Mesenchymal stem cell (in vitro differentiated cells and primary cell): ENCODE measurements at regions not wholly inside any gene's neighbourhood (a gene's known extent, or its start where the extent isn't known, plus 50 kb on each side); places are given as distances from the start of the nearest gene placed in this dataset.

Source experiments
- DNase-seq: peaks from one replicate; pipeline ENCODE4 v3.0.0-alpha.2; 2013
- H2AFZ ChIP-seq: one replicate; pipeline ENCODE4 v1.6.1; 2013; ENCODE audit warnings: low read depth, mild to moderate bottlenecking, control low read depth, inconsistent platforms, low read length, moderate library complexity
- H2AK5ac ChIP-seq: 2 replicates; pipeline ENCODE4 v1.6.1; 2013; ENCODE audit warnings: low read length, moderate library complexity, mild to moderate bottlenecking, inconsistent platforms; ENCODE audit not compliant: severe bottlenecking
- H2BK120ac ChIP-seq: one replicate; pipeline ENCODE4 v1.6.1; 2013; ENCODE audit warnings: low read depth, mild to moderate bottlenecking, inconsistent platforms, low read length, moderate library complexity
- H2BK12ac ChIP-seq, 2 experiments: one replicate each; pipeline ENCODE4 v1.6.1; 2013; ENCODE audit warnings: inconsistent platforms in 2 of 2, low read length in 2 of 2, mild to moderate bottlenecking in 2 of 2, moderate library complexity in 2 of 2, control low read depth in 1 of 2
- H2BK15ac ChIP-seq: one replicate; pipeline ENCODE4 v1.6.1; 2013; ENCODE audit warnings: mild to moderate bottlenecking, low read depth, inconsistent platforms; ENCODE audit not compliant: poor library complexity, severe bottlenecking
- H2BK5ac ChIP-seq: 2 replicates; pipeline ENCODE4 v1.6.1; 2013; ENCODE audit warnings: low read depth, mild to moderate bottlenecking, low read length, control low read depth, inconsistent platforms; ENCODE audit not compliant: poor library complexity, severe bottlenecking
- H3K14ac ChIP-seq, 2 experiments: one replicate each; pipeline ENCODE4 v1.6.1; 2013; ENCODE audit warnings: inconsistent platforms in 2 of 2, low read length in 2 of 2, control low read depth in 1 of 2, mild to moderate bottlenecking in 1 of 2, moderate library complexity in 1 of 2
- H3K18ac ChIP-seq, 2 experiments: one replicate each; pipeline ENCODE4 v1.6.1; 2013; ENCODE audit warnings: inconsistent platforms in 2 of 2, low read length in 2 of 2, control low read depth in 1 of 2, low read depth in 1 of 2, mild to moderate bottlenecking in 1 of 2
- H3K23ac ChIP-seq, 2 experiments: one replicate each; pipeline ENCODE4 v1.6.1; 2013; ENCODE audit warnings: inconsistent platforms in 2 of 2, low read length in 2 of 2, mild to moderate bottlenecking in 2 of 2, moderate library complexity in 2 of 2, control low read depth in 1 of 2
- H3K27ac ChIP-seq: 2 replicates; pipeline ENCODE4 v1.5.1; 2013; ENCODE audit warnings: mild to moderate bottlenecking, moderate library complexity, low read length, control low read depth, inconsistent platforms; ENCODE audit not compliant: poor library complexity, severe bottlenecking
- H3K27me3 ChIP-seq, 2 experiments: 2 replicates each; pipeline versions ENCODE4 v1.6.1 to v1.7.0; 2013; ENCODE audit warnings: low read length in 2 of 2, mild to moderate bottlenecking in 2 of 2, moderate library complexity in 2 of 2, control low read depth in 1 of 2, inconsistent platforms in 1 of 2; ENCODE audit not compliant: control insufficient read depth in 1 of 2, insufficient read depth in 1 of 2
- H3K36me3 ChIP-seq, 2 experiments: 2 replicates each; pipeline versions ENCODE4 v1.6.1 to v1.7.0; 2013; ENCODE audit warnings: low read length in 2 of 2, control low read depth in 1 of 2, inconsistent platforms in 1 of 2, low read depth in 1 of 2, mild to moderate bottlenecking in 1 of 2; ENCODE audit not compliant: insufficient read depth in 2 of 2, control insufficient read depth in 1 of 2
- H3K4ac ChIP-seq, 2 experiments: one replicate each; pipeline ENCODE4 v1.6.1; 2013; ENCODE audit warnings: inconsistent platforms in 2 of 2, low read length in 2 of 2, mild to moderate bottlenecking in 2 of 2, moderate library complexity in 2 of 2, control low read depth in 1 of 2, low read depth in 1 of 2
- H3K4me1 ChIP-seq: 2 replicates; pipeline ENCODE4 v1.6.1; 2013; ENCODE audit warnings: low read depth, low read length, control low read depth; ENCODE audit not compliant: control insufficient read depth, insufficient read depth
- H3K4me2 ChIP-seq: 2 replicates; pipeline ENCODE4 v1.6.1; 2013; ENCODE audit warnings: low read length, mild to moderate bottlenecking, inconsistent platforms; ENCODE audit not compliant: poor library complexity, severe bottlenecking
- H3K4me3 ChIP-seq, 2 experiments: 2 replicates each; pipeline versions ENCODE4 v1.5.1 to v1.7.0; 2013; ENCODE audit warnings: low read length in 2 of 2, mild to moderate bottlenecking in 2 of 2, control low read depth in 1 of 2, low read depth in 1 of 2; ENCODE audit not compliant: insufficient read depth in 1 of 2
- H3K79me1 ChIP-seq: replicated peaks from 2 replicates; pipeline ENCODE4 v1.6.1; 2013; ENCODE audit warnings: mild to moderate bottlenecking, control low read depth, low read length, inconsistent platforms; ENCODE audit not compliant: poor library complexity, severe bottlenecking
- H3K9ac ChIP-seq: 2 replicates; pipeline ENCODE4 v1.7.0; 2013; ENCODE audit warnings: mild to moderate bottlenecking, low read length, moderate library complexity
- H3K9me3 ChIP-seq: 2 replicates; pipeline ENCODE4 v1.7.0; 2013; ENCODE audit warnings: mild to moderate bottlenecking, low read length; ENCODE audit not compliant: control insufficient read depth
- H4K8ac ChIP-seq: one replicate; pipeline ENCODE4 v1.6.1; 2013; ENCODE audit warnings: inconsistent platforms, mild to moderate bottlenecking, low read length, moderate library complexity
- H4K91ac ChIP-seq: one replicate; pipeline ENCODE4 v1.6.1; 2013; ENCODE audit warnings: mild to moderate bottlenecking, low read length, inconsistent platforms
- WGBS: methylation state at CpG from one replicate; pipeline ENCODE4 v1.1.7; 2013; ENCODE audit warnings: mixed read lengths; 5-methylcytosine and 5-hydroxymethylcytosine counted together

DNA sequence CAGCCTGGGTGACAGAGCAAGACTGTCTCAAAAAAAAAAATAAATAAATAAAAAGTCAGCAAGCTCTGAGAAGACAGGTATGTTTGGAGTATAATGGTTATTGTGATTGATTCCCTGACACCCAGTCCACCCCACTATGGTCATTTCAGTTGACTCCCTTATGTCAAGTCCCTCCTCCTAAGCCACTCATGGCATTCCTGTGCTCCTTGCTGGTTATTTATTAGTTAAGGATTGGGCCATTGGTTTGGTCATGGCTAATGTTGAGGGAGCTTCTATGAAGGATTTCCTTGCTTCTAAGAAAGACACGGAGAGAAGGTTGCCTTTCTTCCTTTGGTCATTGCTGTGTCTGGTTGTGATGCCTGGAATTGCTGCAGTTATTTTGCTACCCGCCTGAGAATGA lies 140.1 kb downstream of the UCHL1 start:
- no peaks in the 10 kb centered on the region for H3K36me3 ChIP-seq
- no peak overlapping the region for H2BK120ac ChIP-seq
- H3K79me1 ChIP-seq = no peaks in the 10 kb centered on the region
- H3K4me1 ChIP-seq = no peaks in the 10 kb centered on the region
- no peak overlapping the region for H3K4me2 ChIP-seq
- H3K27ac ChIP-seq = no peak overlapping the region
- no peak overlapping the region for H3K4ac ChIP-seq
- H2BK12ac ChIP-seq = no peak overlapping the region
- no peaks in the 10 kb centered on the region for H3K27me3 ChIP-seq
- H3K4me3 ChIP-seq = no peak overlapping the region
- no peaks in the 10 kb centered on the region for H3K9me3 ChIP-seq
- H2AFZ ChIP-seq = no peak overlapping the region
- no peak overlapping the region for H2BK5ac ChIP-seq
- no peak overlapping the region for H2AK5ac ChIP-seq
- H2BK15ac ChIP-seq = no peak overlapping the region
- no peak overlapping the region for H3K23ac ChIP-seq
- no peak for DNase-seq
- H4K91ac ChIP-seq = no peak overlapping the region
- no peak overlapping the region for H3K14ac ChIP-seq
- no peak overlapping the region for H3K9ac ChIP-seq
- 83% methylated on average over 2 of the region's 2 CpGs for WGBS
- H4K8ac ChIP-seq = no peak overlapping the region
- H3K18ac ChIP-seq = no peak overlapping the region

GRCh38 chr4:41399231-41399630 lies 138.7 kb upstream of the LIMCH1 start:
- no peaks in the 10 kb centered on the region for H3K79me1 ChIP-seq
- H3K9me3 ChIP-seq = no peaks in the 10 kb centered on the region
- no peak overlapping the region for H3K4me2 ChIP-seq
- no peak overlapping the region for H3K14ac ChIP-seq
- H2BK120ac ChIP-seq = no peak overlapping the region
- H4K91ac ChIP-seq = no peak overlapping the region
- no peaks in the 10 kb centered on the region for H3K27me3 ChIP-seq
- H2BK5ac ChIP-seq = no peak overlapping the region
- no peak overlapping the region for H3K18ac ChIP-seq
- no peaks in the 10 kb centered on the region for H3K4me1 ChIP-seq
- 100% methylated on average over 1 of the region's 1 CpG for WGBS
- DNase-seq = no peak
- no peak overlapping the region for H2AK5ac ChIP-seq
- no peak overlapping the region for H3K4ac ChIP-seq
- H3K23ac ChIP-seq = no peak overlapping the region
- no peak overlapping the region for H2BK12ac ChIP-seq
- no peak overlapping the region for H2AFZ ChIP-seq
- H3K9ac ChIP-seq = no peak overlapping the region
- no peak overlapping the region for H3K27ac ChIP-seq
- no peak overlapping the region for H3K4me3 ChIP-seq
- H2BK15ac ChIP-seq = no peak overlapping the region
- H4K8ac ChIP-seq = no peak overlapping the region
- H3K36me3 ChIP-seq = no peaks in the 10 kb centered on the region

- Histone ChIP-seq H2AFZ (no peak overlapping the region), H3K18ac (no peak overlapping the region), H3K9ac (no peak overlapping the region), H3K14ac (no peak overlapping the region), H3K9me3 (no peaks in the 10 kb centered on the region), H3K27me3 (no peaks in the 10 kb centered on the region), H2BK15ac (no peak overlapping the region), H3K79me1 (no peaks in the 10 kb centered on the region), H3K4me2 (no peak overlapping the region), H3K4ac (no peak overlapping the region), H2AK5ac (no peak overlapping the region), H4K8ac (no peak overlapping the region), H2BK5ac (no peak overlapping the region), H3K23ac (no peak overlapping the region), H4K91ac (no peak overlapping the region), H2BK120ac (no peak overlapping the region), H3K4me3 (no peak overlapping the region), H3K27ac (no peak overlapping the region), H2BK12ac (no peak overlapping the region), H3K4me1 (no peaks in the 10 kb centered on the region), H3K36me3 (no peaks in the 10 kb centered on the region)
- WGBS = 73% methylated on average over 1 of the region's 2 CpGs
- no peak for DNase-seq
These were observed 137.7 kb upstream of the LIMCH1 start for GRCh38 chr4:41400296-41400695.

DNA sequence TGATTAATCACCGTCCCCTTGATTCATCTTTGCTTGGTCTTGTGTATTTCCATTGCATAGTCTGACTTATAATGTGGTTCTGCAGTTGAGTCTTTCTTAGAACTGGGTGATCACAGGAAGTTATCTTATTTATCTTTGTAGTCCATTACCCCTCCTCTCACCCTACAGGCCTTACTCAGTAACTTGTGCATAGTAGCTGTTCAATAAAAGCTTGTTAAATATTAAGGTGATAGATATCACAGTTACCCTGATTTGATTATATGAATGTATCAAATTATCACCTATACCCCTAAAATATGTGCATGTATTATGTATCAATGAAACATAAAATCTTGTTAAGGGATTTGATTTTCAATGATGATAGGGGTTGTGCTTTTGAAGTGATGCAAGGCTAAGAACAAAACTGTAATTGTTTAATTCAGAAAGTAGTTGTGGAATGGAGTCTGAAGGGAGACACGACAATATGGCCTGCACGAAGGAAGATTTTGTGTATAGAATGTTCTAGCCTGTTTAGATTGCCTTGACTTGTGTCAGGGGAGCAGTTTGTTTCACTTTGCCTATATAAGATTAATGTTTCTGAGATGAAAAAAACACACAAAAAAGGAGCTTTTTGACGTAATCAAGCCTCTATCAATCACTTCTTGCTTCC lies 132.4 kb upstream of the LIMCH1 start:
- no peak overlapping the region for H4K8ac ChIP-seq
- H3K27me3 ChIP-seq = no peaks in the 10 kb centered on the region
- no peak overlapping the region for H2BK12ac ChIP-seq
- no peak overlapping the region for H4K91ac ChIP-seq
- H3K79me1 ChIP-seq = no peaks in the 10 kb centered on the region
- no peak overlapping the region for H2AFZ ChIP-seq
- no peak overlapping the region for H3K23ac ChIP-seq
- 68% methylated on average over 2 of the region's 4 CpGs for WGBS
- H3K4me2 ChIP-seq = no peak overlapping the region
- no peak overlapping the region for H3K9ac ChIP-seq
- H2AK5ac ChIP-seq = no peak overlapping the region
- H3K18ac ChIP-seq = no peak overlapping the region
- H2BK15ac ChIP-seq = no peak overlapping the region
- no peaks in the 10 kb centered on the region for H3K4me1 ChIP-seq
- no peak overlapping the region for H3K4ac ChIP-seq
- no peaks in the 10 kb centered on the region for H3K36me3 ChIP-seq
- no peak overlapping the region for H2BK5ac ChIP-seq
- DNase-seq = no peak
- H3K4me3 ChIP-seq = no peak overlapping the region
- H3K14ac ChIP-seq = no peak overlapping the region
- no peak overlapping the region for H2BK120ac ChIP-seq
- no peak overlapping the region for H3K27ac ChIP-seq
- H3K9me3 ChIP-seq = no peaks in the 10 kb centered on the region
